ENCODE measurements at regions not wholly inside any gene's neighbourhood (a gene's known extent, or its start where the extent isn't known, plus 50 kb on each side); places are given as distances from the start of the nearest gene placed in this dataset.

GRCh38 chrX:141375011-141375760 is 132.9 kb upstream of the SPANXC start:
- ATAC-seq (replicated peaks in 6 of 8) = peak in 1 of 8 experiments; percentile 31
- 0 to 100% (median 39%) methylated on average over 1 to 2 of the region's 2 CpGs; no CpG with 5 or more reads in 5 of the 10 experiments for WGBS, 10 experiments
- Histone ChIP-seq H3K4me3 (no peak overlapping the region), H3K4me1 (replicated peaks in 1 of 2) (no peaks in the 10 kb centered on the region), H3K27ac (no peak overlapping the region)
- in situ Hi-C loops (cut with MboI; ENCODE audit: low pct_unique_long_range_greater_than_20kb in 2 of 9, low sequenced_read_pairs in 9 of 9, unreplicated experiment in 9 of 9) = no loop called here

GRCh38 chrX:141341743-141342142 is 99.4 kb upstream of the SPANXC start:
- in situ Hi-C loops (cut with MboI; ENCODE audit: low pct_unique_long_range_greater_than_20kb in 2 of 9, low sequenced_read_pairs in 9 of 9, unreplicated experiment in 9 of 9) = no loop called here
- Histone ChIP-seq H3K4me3 (no peak overlapping the region), H3K27ac (no peak overlapping the region), H3K4me1 (replicated peaks in 1 of 2) (no peaks in the 10 kb centered on the region)
- ATAC-seq (replicated peaks in 6 of 8) = no peak
- 0 to 100% (median 80%) methylated on average over 1 to 2 of the region's 2 CpGs; no CpG with 5 or more reads in 4 of the 10 experiments for WGBS, 10 experiments

- Histone ChIP-seq H3K4me3 (no peak overlapping the region), H3K27ac (no peak overlapping the region), H3K4me1 (replicated peaks in 1 of 2) (no peaks in the 10 kb centered on the region)
- ATAC-seq (replicated peaks in 6 of 8) = no peak
- in situ Hi-C loops (cut with MboI; ENCODE audit: low pct_unique_long_range_greater_than_20kb in 2 of 9, low sequenced_read_pairs in 9 of 9, unreplicated experiment in 9 of 9) = no loop called here
- WGBS, 10 experiments = 0 to 73% (median 22%) methylated on average over 1 to 5 of the region's 5 CpGs; no CpG with 5 or more reads in 6 of the 10 experiments
These were observed 99.0 kb upstream of the SPANXC start for GRCh38 chrX:141341341-141341740.

- in situ Hi-C loops (cut with MboI; ENCODE audit: low pct_unique_long_range_greater_than_20kb in 2 of 9, low sequenced_read_pairs in 9 of 9, unreplicated experiment in 9 of 9) = no loop called here
- WGBS, 10 experiments = 0 to 70% methylated on average over 1 to 2 of the region's 2 CpGs; no CpG with 5 or more reads in 8 of the 10 experiments
- no peak for ATAC-seq (replicated peaks in 6 of 8)
These were observed 78.5 kb upstream of the SPANXC start for GRCh38 chrX:141320801-141321200.

GRCh38 chrX:141314441-141314840 is 72.1 kb upstream of the SPANXC start:
- in situ Hi-C loops (cut with MboI; ENCODE audit: low pct_unique_long_range_greater_than_20kb in 2 of 9, low sequenced_read_pairs in 9 of 9, unreplicated experiment in 9 of 9) = no loop called here

More at GRCh38 chrX:141320801-141321200, 78.5 kb upstream of the SPANXC start:
- H3K4me3 ChIP-seq = no peak overlapping the region
- no peaks in the 10 kb centered on the region for H3K4me1 ChIP-seq (replicated peaks in 1 of 2)
- H3K27ac ChIP-seq = no peak overlapping the region

GRCh38 chrX:141301017-141301416 is 58.7 kb upstream of the SPANXC start:
- ATAC-seq (replicated peaks in 6 of 8) = no peak
- H3K27ac ChIP-seq = no peak overlapping the region
- no peak overlapping the region for H3K4me3 ChIP-seq
- H3K4me1 ChIP-seq (replicated peaks in 1 of 2) = no peaks in the 10 kb centered on the region
- in situ Hi-C loops (cut with MboI; ENCODE audit: low pct_unique_long_range_greater_than_20kb in 2 of 9, low sequenced_read_pairs in 9 of 9, unreplicated experiment in 9 of 9) = no loop called here
- WGBS, 10 experiments = 0 to 100% (median 32%) methylated on average over 1 to 2 of the region's 5 CpGs; no CpG with 5 or more reads in 6 of the 10 experiments

More at GRCh38 chrX:141314441-141314840, 72.1 kb upstream of the SPANXC start:
- 0 to 60% (median 13%) methylated on average over 1 of the region's 1 CpG; no CpG with 5 or more reads in 5 of the 10 experiments for WGBS, 10 experiments
- ATAC-seq (replicated peaks in 6 of 8) = no peak
- H3K4me3 ChIP-seq = no peak overlapping the region
- H3K4me1 ChIP-seq (replicated peaks in 1 of 2) = no peaks in the 10 kb centered on the region
- no peak overlapping the region for H3K27ac ChIP-seq

Data from motor neuron (in vitro differentiated cells).